Urinary bladder (tissue), 3 donors: ENCODE measurements at regions not wholly inside any gene's neighbourhood (a gene's known extent, or its start where the extent isn't known, plus 50 kb on each side); places are given as distances from the start of the nearest gene placed in this dataset.

ENCODE experiments used
- DNase-seq: peaks from one replicate; pipeline ENCODE4 v3.0.0-alpha.2; 2015; ENCODE audit errors: extremely low spot score
- H3K27ac ChIP-seq: one replicate; pipeline ENCODE4 v1.5.1; 2013; ENCODE audit warnings: low read depth, mild to moderate bottlenecking, moderate library complexity
- H3K36me3 ChIP-seq: one replicate; pipeline ENCODE4 v1.6.1; 2013; ENCODE audit warnings: mild to moderate bottlenecking, moderate library complexity; ENCODE audit not compliant: insufficient read depth
- H3K4me1 ChIP-seq: one replicate; pipeline ENCODE4 v1.6.1; 2013; ENCODE audit warnings: mild to moderate bottlenecking, moderate library complexity; ENCODE audit not compliant: insufficient read depth
- H3K4me3 ChIP-seq: one replicate; pipeline ENCODE4 v1.5.1; 2013; ENCODE audit warnings: low read depth, low read length
- WGBS: extraction: QIAGEN DNeasy Blood & Tissue Kit; methylation state at CpG from one replicate; pipeline ENCODE4 v1.1.7; 2013; 5-methylcytosine and 5-hydroxymethylcytosine counted together
- donor health status: healthy with polysubstance abuse.
- donor health status: healthy.

- H3K4me1 ChIP-seq: no peaks in the 10 kb centered on the region
- H3K27ac ChIP-seq: no peak overlapping the region
- no peak overlapping the region for H3K4me3 ChIP-seq
- H3K36me3 ChIP-seq: peaks cover 2% of the 10 kb centered on the region
- WGBS: 60% methylated on average over 2 of the region's 2 CpGs
- DNase-seq: no peak
Observed at GRCh38 chr3:168870892-168871291, 775.2 kb upstream of the GOLIM4 start.

- Histone ChIP-seq H3K27ac (no peak overlapping the region), H3K4me1 (no peaks in the 10 kb centered on the region), H3K36me3 (no peaks in the 10 kb centered on the region), H3K4me3 (no peak overlapping the region)
- under 1% methylated on average over 1 of the region's 1 CpG for WGBS
- DNase-seq: no peak
Observed at GRCh38 chr3:168865022-168865551, 769.4 kb upstream of the GOLIM4 start.

- no peak for DNase-seq
- no peaks in the 10 kb centered on the region for H3K4me1 ChIP-seq
- H3K27ac ChIP-seq: no peak overlapping the region
- no peaks in the 10 kb centered on the region for H3K36me3 ChIP-seq
- WGBS: 73% methylated on average over 14 of the region's 14 CpGs
- no peak overlapping the region for H3K4me3 ChIP-seq
Observed at GRCh38 chr3:168864107-168865021, 768.6 kb upstream of the GOLIM4 start.

GRCh38 chr3:168863561-168863960 lies 767.8 kb upstream of the GOLIM4 start:
- Histone ChIP-seq H3K36me3 (no peaks in the 10 kb centered on the region), H3K27ac (no peak overlapping the region), H3K4me3 (no peak overlapping the region), H3K4me1 (no peaks in the 10 kb centered on the region)
- WGBS: 62% methylated on average over 2 of the region's 2 CpGs
- DNase-seq: no peak

- 39% methylated on average over 1 of the region's 1 CpG for WGBS
- DNase-seq: no peak
- Histone ChIP-seq H3K4me3 (no peak overlapping the region), H3K27ac (no peak overlapping the region), H3K4me1 (no peaks in the 10 kb centered on the region), H3K36me3 (no peaks in the 10 kb centered on the region)
Observed at GRCh38 chr3:168862466-168862865, 766.7 kb upstream of the GOLIM4 start.

- no peaks in the 10 kb centered on the region for H3K36me3 ChIP-seq
- H3K4me3 ChIP-seq: no peak overlapping the region
- no peak for DNase-seq
- 85% methylated on average over 5 of the region's 5 CpGs for WGBS
- H3K27ac ChIP-seq: no peak overlapping the region
- H3K4me1 ChIP-seq: no peaks in the 10 kb centered on the region
Observed at GRCh38 chr3:168860592-168860991, 764.9 kb upstream of the GOLIM4 start.

GRCh38 chr3:168860028-168860427 lies 764.3 kb upstream of the GOLIM4 start:
- H3K4me3 ChIP-seq: no peak overlapping the region
- no peaks in the 10 kb centered on the region for H3K4me1 ChIP-seq
- DNase-seq: no peak
- H3K27ac ChIP-seq: no peak overlapping the region
- WGBS: 76% methylated on average over 4 of the region's 4 CpGs
- no peaks in the 10 kb centered on the region for H3K36me3 ChIP-seq

- Histone ChIP-seq H3K4me3 (no peak overlapping the region), H3K4me1 (no peaks in the 10 kb centered on the region), H3K36me3 (no peaks in the 10 kb centered on the region), H3K27ac (no peak overlapping the region)
- no peak for DNase-seq
- WGBS: 75% methylated on average over 2 of the region's 2 CpGs
Observed at GRCh38 chr3:168859574-168859973, 763.9 kb upstream of the GOLIM4 start.

- WGBS: 81% methylated on average over 4 of the region's 4 CpGs
- Histone ChIP-seq H3K4me1 (no peaks in the 10 kb centered on the region), H3K27ac (no peak overlapping the region), H3K36me3 (no peaks in the 10 kb centered on the region), H3K4me3 (no peak overlapping the region)
- no peak for DNase-seq
Observed at GRCh38 chr3:168859143-168859542, 763.4 kb upstream of the GOLIM4 start.

- Histone ChIP-seq H3K27ac (no peak overlapping the region), H3K36me3 (no peaks in the 10 kb centered on the region), H3K4me3 (no peak overlapping the region), H3K4me1 (no peaks in the 10 kb centered on the region)
- WGBS: over 99% methylated on average over 3 of the region's 3 CpGs
- no peak for DNase-seq
Observed at GRCh38 chr3:168858327-168858726, 762.6 kb upstream of the GOLIM4 start.

GRCh38 chr3:168850109-168850508 lies 754.4 kb upstream of the GOLIM4 start:
- no peak for DNase-seq
- Histone ChIP-seq H3K4me3 (no peak overlapping the region), H3K36me3 (no peaks in the 10 kb centered on the region), H3K4me1 (no peaks in the 10 kb centered on the region), H3K27ac (no peak overlapping the region)

- H3K4me3 ChIP-seq: no peak overlapping the region
- WGBS: 13% methylated on average over 7 of the region's 7 CpGs
Observed at GRCh38 chr3:168847291-168847883, 751.7 kb upstream of the GOLIM4 start.

GRCh38 chr3:168844894-168845482 lies 749.3 kb upstream of the GOLIM4 start:
- Histone ChIP-seq H3K27ac (no peak overlapping the region), H3K36me3 (no peaks in the 10 kb centered on the region), H3K4me3 (no peak overlapping the region), H3K4me1 (no peaks in the 10 kb centered on the region)
- 83% methylated on average over 6 of the region's 6 CpGs for WGBS
- no peak for DNase-seq

More at GRCh38 chr3:168847291-168847883, 751.7 kb upstream of the GOLIM4 start:
- no peaks in the 10 kb centered on the region for H3K36me3 ChIP-seq
- peak; percentile 47 for DNase-seq
- no peaks in the 10 kb centered on the region for H3K4me1 ChIP-seq
- H3K27ac ChIP-seq: no peak overlapping the region

- Histone ChIP-seq H3K4me1 (no peaks in the 10 kb centered on the region), H3K36me3 (no peaks in the 10 kb centered on the region), H3K27ac (no peak overlapping the region), H3K4me3 (no peak overlapping the region)
- DNase-seq: no peak
- WGBS: 76% methylated on average over 4 of the region's 4 CpGs
Observed at GRCh38 chr3:168844472-168844871, 748.7 kb upstream of the GOLIM4 start.
